ENCODE measurements at regions not wholly inside any gene's neighbourhood (a gene's known extent, or its start where the extent isn't known, plus 50 kb on each side); places are given as distances from the start of the nearest gene placed in this dataset.

- FAIRE-seq (no peak), ATAC-seq (no peak), DNase-seq (ENCODE audit: low spot score) (no peak)
- TF ChIP-seq ZNF746 (CRISPR knock-in tag; IDR thresholded peaks at IDR 0.05), result no peak
- TF ChIP-seq, protein P1, sequence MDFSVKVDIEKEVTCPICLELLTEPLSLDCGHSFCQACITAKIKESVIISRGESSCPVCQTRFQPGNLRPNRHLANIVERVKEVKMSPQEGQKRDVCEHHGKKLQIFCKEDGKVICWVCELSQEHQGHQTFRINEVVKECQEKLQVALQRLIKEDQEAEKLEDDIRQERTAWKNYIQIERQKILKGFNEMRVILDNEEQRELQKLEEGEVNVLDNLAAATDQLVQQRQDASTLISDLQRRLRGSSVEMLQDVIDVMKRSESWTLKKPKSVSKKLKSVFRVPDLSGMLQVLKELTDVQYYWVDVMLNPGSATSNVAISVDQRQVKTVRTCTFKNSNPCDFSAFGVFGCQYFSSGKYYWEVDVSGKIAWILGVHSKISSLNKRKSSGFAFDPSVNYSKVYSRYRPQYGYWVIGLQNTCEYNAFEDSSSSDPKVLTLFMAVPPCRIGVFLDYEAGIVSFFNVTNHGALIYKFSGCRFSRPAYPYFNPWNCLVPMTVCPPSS (IDR thresholded peaks at IDR 0.05), result no peak
- no peak for TF ChIP-seq SNAPC5 (CRISPR knock-in tag; IDR thresholded peaks at IDR 0.05; ENCODE audit: borderline replicate concordance)
- TF ChIP-seq SMARCE1 (IDR thresholded peaks at IDR 0.05; ENCODE audit: borderline replicate concordance), result no peak
- TF ChIP-seq JUND (CRISPR knock-in tag; IDR thresholded peaks at IDR 0.05), result no peak
- no peak for TF ChIP-seq ZNF510 (CRISPR knock-in tag; IDR thresholded peaks at IDR 0.05; ENCODE audit: low read depth)
- TF ChIP-seq SP140L (CRISPR knock-in tag; IDR thresholded peaks at IDR 0.05; ENCODE audit: borderline replicate concordance), result no peak
- no peak for TF ChIP-seq CEBPB (IDR thresholded peaks at IDR 0.05; ENCODE audit: borderline replicate concordance, low read depth, low read length)
- no peak for TF ChIP-seq MYC (CRISPR knock-in tag; IDR thresholded peaks at IDR 0.05; ENCODE audit: borderline replicate concordance)
- no peak for TF ChIP-seq IKZF4 (CRISPR knock-in tag; IDR thresholded peaks at IDR 0.05; ENCODE audit: borderline replicate concordance, low read depth, not compliant biosample characterization)
- TF ChIP-seq ZFP37 (CRISPR knock-in tag; IDR thresholded peaks at IDR 0.05; ENCODE audit: borderline replicate concordance), result no peak
- TF ChIP-seq ZNF501 (CRISPR knock-in tag; IDR thresholded peaks at IDR 0.05), result no peak
- no peak for TF ChIP-seq NFYB (CRISPR knock-in tag; IDR thresholded peaks at IDR 0.05)
- no peak for TF ChIP-seq ZNF672 (CRISPR knock-in tag; IDR thresholded peaks at IDR 0.05)
- TF ChIP-seq ZNF652 (CRISPR knock-in tag; IDR thresholded peaks at IDR 0.05; ENCODE audit: borderline replicate concordance, low read depth), result no peak
- no peak for TF ChIP-seq CCDC6 (CRISPR knock-in tag; IDR thresholded peaks at IDR 0.05)
- no peak for TF ChIP-seq ZFP90 (CRISPR knock-in tag; IDR thresholded peaks at IDR 0.05; ENCODE audit: borderline replicate concordance)
- BruUV-seq (replicated peaks), result no TSS peak
- Histone ChIP-seq H3K4me1 (ENCODE audit: insufficient read depth, low read length) (no peaks in the 10 kb centered on the region), H2AFZ (ENCODE audit: low read length) (no peak overlapping the region), H3K9me3 (ENCODE audit: low read length) (no peaks in the 10 kb centered on the region), H3K27ac (ENCODE audit: extremely low read length, insufficient read depth, low read length) (no peak overlapping the region), H3K4me3 (replicated peaks in 1 of 3; ENCODE audit: insufficient read depth in 1 of 3, low read depth in 2 of 3, low read length in 3 of 3) (no peak overlapping the region), H4K20me1 (ENCODE audit: insufficient read depth, low read length) (no peaks in the 10 kb centered on the region), H3K4me2 (ENCODE audit: low read depth, low read length) (no peak overlapping the region), H3K9ac (ENCODE audit: insufficient read depth, low read depth, low read length) (no peak overlapping the region), H3K36me3 (replicated peaks in 1 of 2; ENCODE audit: control insufficient read depth in 1 of 2, insufficient read depth in 2 of 2, low read length in 2 of 2) (no peaks in the 10 kb centered on the region), H3K79me2 (ENCODE audit: insufficient read depth, low read length) (no peaks in the 10 kb centered on the region), H3K27me3 (ENCODE audit: control insufficient read depth in 1 of 2, insufficient read depth in 2 of 2, low read length in 2 of 2) (no peaks in the 10 kb centered on the region)
- intact Hi-C loops (cut with micrococcal nuclease; ENCODE audit: unreplicated experiment) (no loop called here), in situ Hi-C loops (cut with HindIII; ENCODE audit: extremely low pct_ligation_motif_present, low pct_unique_long_range_greater_than_20kb) (no loop called here)
- ChIA-PET CTCF (ENCODE audit: low intra/inter-chr PET ratio, low total read pairs) (no interaction called here), POLR2A (no interaction called here)
- WGBS (ENCODE audit: low lambda C conversion rate), result 60% methylated on average over 4 of the region's 4 CpGs
Observed at GRCh38 chr13:61884830-61885229, 469.2 kb upstream of the PCDH20 start.
